Effector CD8-positive, alpha-beta T cell (primary cell): ENCODE measurements at regions not wholly inside any gene's neighbourhood (a gene's known extent, or its start where the extent isn't known, plus 50 kb on each side); places are given as distances from the start of the nearest gene placed in this dataset.

ENCODE experiments used
- DNase-seq: peaks from one replicate; lab custom pipeline; 2025; lab: John Stamatoyannopoulos, UW

GRCh38 chr15:95252404-95252803 is 1021.0 kb downstream of the MCTP2 start:
- DNase-seq: no peak

GRCh38 chr15:95254263-95254662 is 1022.9 kb downstream of the MCTP2 start:
- DNase-seq: no peak

- DNase-seq: peak; percentile 32
Measured at GRCh38 chr15:95259513-95259912, 1028.2 kb downstream of the MCTP2 start.

GRCh38 chr15:95259965-95260364 is 1028.6 kb downstream of the MCTP2 start:
- DNase-seq: no peak

- DNase-seq: no peak
Measured at GRCh38 chr15:95260856-95261255, 1029.5 kb downstream of the MCTP2 start.

GRCh38 chr15:95261546-95261945 is 1030.2 kb downstream of the MCTP2 start:
- DNase-seq: no peak

GRCh38 chr15:95261968-95262367 is 1030.6 kb downstream of the MCTP2 start:
- DNase-seq: no peak

- DNase-seq: no peak
Measured at GRCh38 chr15:95262866-95263564, 1031.7 kb downstream of the MCTP2 start.

- no peak for DNase-seq
Measured at GRCh38 chr15:95263751-95264150, 1032.4 kb downstream of the MCTP2 start.

- DNase-seq: no peak
Measured at GRCh38 chr15:95265419-95265997, 1034.1 kb downstream of the MCTP2 start.

- no peak for DNase-seq
Measured at GRCh38 chr15:95266451-95267061, 1035.2 kb downstream of the MCTP2 start.

GRCh38 chr15:95267481-95267880 is 1036.1 kb downstream of the MCTP2 start:
- no peak for DNase-seq

- no peak for DNase-seq
Measured at GRCh38 chr15:95269242-95270183, 1038.2 kb downstream of the MCTP2 start.

GRCh38 chr15:95274101-95274500 is 1042.7 kb downstream of the MCTP2 start:
- DNase-seq: no peak

- no peak for DNase-seq
Measured at GRCh38 chr15:95277266-95277665, 1045.9 kb downstream of the MCTP2 start.

GRCh38 chr15:95278532-95279245 is 1047.3 kb downstream of the MCTP2 start:
- DNase-seq: no peak

GRCh38 chr15:95279277-95280019 is 1048.1 kb downstream of the MCTP2 start:
- no peak for DNase-seq

GRCh38 chr15:95280711-95281110 is 1049.3 kb downstream of the MCTP2 start:
- DNase-seq: no peak

- DNase-seq: no peak
Measured at GRCh38 chr15:95281470-95281869, 1049.0 kb upstream of the NR2F2 start.

- no peak for DNase-seq
Measured at GRCh38 chr15:95284492-95284891, 1046.0 kb upstream of the NR2F2 start.

- no peak for DNase-seq
Measured at GRCh38 chr15:95284933-95285421, 1045.5 kb upstream of the NR2F2 start.
